DND-41 (cell line): ENCODE measurements at regions not wholly inside any gene's neighbourhood (a gene's known extent, or its start where the extent isn't known, plus 50 kb on each side); places are given as distances from the start of the nearest gene placed in this dataset.

Experiments
- ATAC-seq: fragments of 200-7000 bp; cut with Tn5 transposase; 3 replicates; pipeline ENCODE4 v1.9.1; 2021; ENCODE audit warnings: low read depth; ENCODE audit not compliant: insufficient read depth
- DNase-seq: peaks from one replicate; pipeline ENCODE4 v3.0.0-alpha.2; 2020
- H2AFZ ChIP-seq: 2 replicates; pipeline ENCODE4 v1.6.0; 2012; ENCODE audit warnings: low read depth, low read length
- H3K27ac ChIP-seq: 2 replicates; pipeline ENCODE4 v1.5.1; 2012; ENCODE audit warnings: low read length, inconsistent platforms
- H3K27me3 ChIP-seq: fragments of 200-600 bp; sonication (generic); 2 replicates; pipeline ENCODE4 v1.6.0; 2012; ENCODE audit warnings: low read length, mild to moderate bottlenecking, inconsistent platforms; ENCODE audit not compliant: insufficient read depth, poor library complexity
- H3K36me3 ChIP-seq: 2 replicates; pipeline ENCODE4 v1.5.1; 2012; ENCODE audit warnings: low read length, inconsistent platforms; ENCODE audit not compliant: insufficient read depth
- H3K4me1 ChIP-seq: 2 replicates; pipeline ENCODE4 v1.5.1; 2012; ENCODE audit warnings: mild to moderate bottlenecking, low read length; ENCODE audit not compliant: insufficient read depth
- H3K4me2 ChIP-seq: 2 replicates; pipeline ENCODE4 v1.6.0; 2012; ENCODE audit warnings: mild to moderate bottlenecking, moderate library complexity, low read length, inconsistent platforms; ENCODE audit not compliant: insufficient read depth
- H3K4me3 ChIP-seq, 2 experiments: fragments of 200-600 bp in 1 of 2; shearing (Covaris generic) in 1 of 2; 2 replicates each; pipeline ENCODE4 v1.5.1; 2012 to 2016; ENCODE audit warnings: inconsistent platforms in 2 of 2, low read length in 2 of 2, mild to moderate bottlenecking in 2 of 2, low read depth in 1 of 2, moderate library complexity in 1 of 2
- H3K79me2 ChIP-seq: 2 replicates; pipeline ENCODE4 v1.6.0; 2012; ENCODE audit warnings: low read length, inconsistent platforms; ENCODE audit not compliant: insufficient read depth
- H3K9ac ChIP-seq: 2 replicates; pipeline ENCODE4 v1.6.0; 2012; ENCODE audit warnings: low read depth, mild to moderate bottlenecking, inconsistent platforms, low read length, moderate library complexity
- H3K9me3 ChIP-seq: 2 replicates; pipeline ENCODE4 v1.5.1; 2012; ENCODE audit warnings: low read length, moderate library complexity, mild to moderate bottlenecking, inconsistent platforms; ENCODE audit not compliant: insufficient read depth, severe bottlenecking
- H4K20me1 ChIP-seq: 2 replicates; pipeline ENCODE4 v1.6.0; 2012; ENCODE audit warnings: low read length; ENCODE audit not compliant: insufficient read depth
- CTCF ChIP-seq: IDR thresholded peaks from 2 replicates; pipeline ENCODE4 v1.5.1; 2012; ENCODE audit warnings: borderline replicate concordance, low read length, moderate library complexity, mild to moderate bottlenecking; ENCODE audit not compliant: poor library complexity, severe bottlenecking; ENCODE audit errors: extremely low read depth
- EZH2 ChIP-seq: IDR thresholded peaks from 3 replicates; pipeline ENCODE4 v1.6.1; 2012; ENCODE audit warnings: borderline replicate concordance, low read depth, mild to moderate bottlenecking, moderate library complexity, low read length, inconsistent platforms; ENCODE audit not compliant: severe bottlenecking

DNA sequence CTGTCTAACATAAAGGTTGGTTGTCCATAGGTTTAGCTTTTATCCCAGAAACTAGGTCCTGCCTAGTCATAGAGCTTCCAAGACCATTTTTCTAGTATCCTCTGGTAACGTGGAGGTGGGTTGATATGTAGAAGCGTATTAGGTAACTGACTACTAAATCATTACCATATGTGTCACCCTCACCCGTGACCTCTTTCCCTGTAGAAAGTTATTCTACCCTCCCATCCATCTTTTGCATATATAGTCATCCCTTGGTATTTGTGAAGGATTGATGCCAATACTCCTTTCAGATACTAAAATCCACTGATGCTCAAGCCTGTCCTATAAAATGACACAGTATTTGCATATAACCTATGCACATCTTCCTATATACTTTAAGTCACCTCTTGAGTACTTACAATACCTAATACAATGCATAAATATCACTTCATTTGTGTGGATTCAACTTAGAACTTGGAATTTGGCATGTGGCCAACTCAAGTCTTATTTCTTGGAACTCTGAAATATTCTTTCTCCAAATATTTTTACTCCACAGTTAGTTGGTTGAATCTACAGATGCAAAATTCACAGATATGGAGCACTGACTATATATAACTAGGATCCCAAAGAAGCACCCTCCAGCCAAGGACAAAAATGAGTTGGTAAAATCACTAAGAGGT, 497.0 kb upstream of the TENM4 start:
- ATAC-seq: no peak
- no peak overlapping the region for H2AFZ ChIP-seq
- no peaks in the 10 kb centered on the region for H3K79me2 ChIP-seq
- no peaks in the 10 kb centered on the region for H3K4me1 ChIP-seq
- H3K9ac ChIP-seq: no peak overlapping the region
- no peak overlapping the region for H3K27ac ChIP-seq
- no peak for TF ChIP-seq CTCF
- no peak for TF ChIP-seq EZH2
- no peak for DNase-seq
- H3K9me3 ChIP-seq: no peaks in the 10 kb centered on the region
- no peaks in the 10 kb centered on the region for H3K36me3 ChIP-seq
- H3K4me3 ChIP-seq: no peak overlapping the region
- H3K27me3 ChIP-seq: no peaks in the 10 kb centered on the region
- no peak overlapping the region for H3K4me2 ChIP-seq
- H4K20me1 ChIP-seq: no peaks in the 10 kb centered on the region

GRCh38 chr11:79932612-79933011, 491.8 kb upstream of the TENM4 start:
- H3K36me3 ChIP-seq: no peaks in the 10 kb centered on the region
- no peak for TF ChIP-seq CTCF
- no peak for TF ChIP-seq EZH2
- no peaks in the 10 kb centered on the region for H3K79me2 ChIP-seq
- no peak overlapping the region for H3K27ac ChIP-seq
- no peak overlapping the region for H3K9ac ChIP-seq
- DNase-seq: no peak
- no peak overlapping the region for H3K4me3 ChIP-seq
- H4K20me1 ChIP-seq: no peaks in the 10 kb centered on the region
- H2AFZ ChIP-seq: no peak overlapping the region
- no peaks in the 10 kb centered on the region for H3K9me3 ChIP-seq
- no peaks in the 10 kb centered on the region for H3K4me1 ChIP-seq
- no peaks in the 10 kb centered on the region for H3K27me3 ChIP-seq
- no peak overlapping the region for H3K4me2 ChIP-seq
- ATAC-seq: no peak

GRCh38 chr11:79931692-79932091, 490.9 kb upstream of the TENM4 start:
- DNase-seq: no peak
- Histone ChIP-seq H3K79me2 (no peaks in the 10 kb centered on the region), H4K20me1 (no peaks in the 10 kb centered on the region), H3K36me3 (no peaks in the 10 kb centered on the region), H3K9ac (no peak overlapping the region), H3K27me3 (no peaks in the 10 kb centered on the region), H3K4me2 (no peak overlapping the region), H3K9me3 (no peaks in the 10 kb centered on the region), H3K4me3 (no peak overlapping the region), H2AFZ (no peak overlapping the region), H3K27ac (no peak overlapping the region), H3K4me1 (no peaks in the 10 kb centered on the region)
- no peak for ATAC-seq
- TF ChIP-seq CTCF: no peak
- no peak for TF ChIP-seq EZH2
